Endometrium (tissue), 2 donors: ENCODE measurements at regions not wholly inside any gene's neighbourhood (a gene's known extent, or its start where the extent isn't known, plus 50 kb on each side); places are given as distances from the start of the nearest gene placed in this dataset.
"Not testable (repeated sequence)": the region's sequence is repeated elsewhere in the genome, so short reads cannot be mapped to it uniquely, and the experiment has no call there.

Experiments
- FAIRE-seq: peaks from 2 replicates; lab custom pipeline; 2012; peaks lifted over from hg19 to GRCh38; lab: Jason Lieb, UNC
- donor health status: control.
- donor health status: control.

DNA sequence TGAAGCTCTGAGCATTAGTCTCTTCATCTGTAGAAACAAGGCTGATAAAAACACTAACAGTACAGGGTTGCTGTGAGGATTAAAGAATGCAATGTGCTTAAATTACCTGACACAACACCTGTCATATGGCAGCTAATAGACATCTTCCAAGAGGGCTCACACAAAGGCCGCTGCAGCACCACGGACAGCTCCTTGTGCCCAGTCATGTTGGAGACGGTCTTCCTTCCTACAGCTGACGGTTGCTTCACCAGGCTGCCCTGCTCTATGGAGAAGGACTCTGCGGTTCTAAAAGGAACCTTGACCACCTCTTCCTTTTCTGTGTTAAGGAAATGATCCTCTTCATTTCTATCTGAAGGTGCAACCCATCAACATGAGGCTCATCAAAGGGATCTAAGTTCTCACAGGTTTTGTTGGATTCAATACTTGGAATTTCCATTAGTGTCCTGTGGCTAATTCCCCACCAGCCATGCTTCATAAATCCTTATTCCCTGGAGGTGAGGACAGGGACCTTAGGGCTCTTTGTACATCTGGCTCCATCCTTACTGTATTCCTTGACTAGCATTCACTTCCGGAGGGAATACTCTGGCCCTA, 138.9 kb upstream of the CES5A start:
- no peak for FAIRE-seq

DNA sequence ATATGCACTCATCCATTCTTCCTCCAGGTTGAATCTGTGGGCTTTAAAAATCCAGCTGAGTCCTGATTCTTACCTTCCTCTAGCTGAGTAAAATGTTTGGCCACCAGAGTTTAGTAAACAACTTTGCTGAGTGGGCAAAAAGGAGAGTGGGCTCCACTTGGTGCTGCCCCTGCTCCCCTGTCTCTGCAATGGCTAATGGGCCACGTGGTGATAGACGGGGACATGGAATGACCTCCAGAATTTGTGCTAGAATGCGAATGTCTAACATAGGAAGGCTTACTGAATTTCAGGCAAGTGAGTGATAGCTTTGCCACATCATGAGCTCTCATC, 137.3 kb upstream of the CES5A start:
- no peak for FAIRE-seq

DNA sequence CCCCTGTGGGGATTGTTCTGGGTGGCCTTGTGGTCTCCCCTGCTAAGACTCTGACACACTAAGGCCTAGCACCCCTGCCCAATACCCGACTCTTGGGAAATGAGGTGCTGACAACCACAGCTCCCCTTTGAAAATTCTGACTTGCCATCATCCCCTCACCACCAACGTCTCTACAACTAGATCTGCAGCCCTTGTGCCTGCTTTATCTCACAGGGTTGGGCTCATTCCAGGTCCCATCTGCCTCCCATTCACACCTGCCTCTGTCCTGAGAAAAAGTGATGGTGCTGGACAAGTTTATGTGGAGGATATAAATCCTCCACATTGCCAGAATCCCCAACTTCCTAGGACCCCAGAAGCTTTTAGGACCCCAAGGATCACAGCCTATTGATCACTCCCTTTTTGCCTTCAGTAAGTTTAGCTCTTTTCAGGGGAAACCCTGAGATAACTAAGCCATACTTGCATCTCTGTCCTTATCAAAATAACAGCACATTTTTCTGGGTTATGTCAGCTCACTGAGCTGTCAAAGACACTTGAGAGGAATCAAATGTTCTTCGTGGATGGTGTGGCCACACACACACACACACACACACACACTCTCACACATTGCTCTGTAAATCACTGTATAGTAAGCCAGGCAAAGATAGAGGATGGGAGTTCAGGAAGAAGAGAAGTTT, 136.8 kb upstream of the CES5A start:
- no peak for FAIRE-seq

DNA sequence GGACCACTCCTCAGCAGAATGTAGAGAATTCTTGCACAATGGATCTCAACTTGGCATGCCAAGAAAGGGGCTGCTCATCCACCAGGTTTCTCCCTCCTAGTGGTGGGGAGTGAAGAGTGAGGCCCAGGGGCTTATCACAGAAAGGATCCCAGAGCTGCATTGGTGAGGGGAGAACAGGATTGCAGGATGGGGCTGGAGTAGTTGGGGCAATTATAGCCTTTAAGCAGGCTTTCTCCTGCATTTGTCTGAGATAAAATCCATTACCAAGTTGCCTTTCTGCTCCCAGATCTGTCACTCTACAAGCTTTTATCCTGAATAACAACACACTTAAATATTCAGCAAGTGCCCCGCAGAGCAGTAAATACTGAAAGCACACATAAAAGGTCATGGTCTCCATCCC, 130.8 kb upstream of the CES5A start:
- FAIRE-seq = no peak

DNA sequence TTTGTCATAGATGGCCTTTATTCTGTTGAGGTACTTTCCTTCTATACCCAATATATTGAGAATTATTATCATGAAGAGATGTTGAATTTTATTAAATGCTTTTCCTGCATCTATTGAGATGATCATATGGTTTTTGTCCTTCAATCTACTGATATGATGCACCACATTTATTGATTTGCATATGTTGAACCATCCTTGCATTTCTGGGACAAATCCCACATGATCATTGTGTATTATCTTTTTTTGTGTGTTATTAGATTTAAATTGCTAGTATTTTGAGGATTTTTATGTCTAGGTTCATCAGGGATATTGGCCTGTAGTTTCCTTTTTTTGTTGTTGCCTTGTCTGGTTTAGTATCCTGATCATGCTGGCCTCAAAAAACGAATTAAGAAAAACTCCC, 124.5 kb upstream of the CES5A start:
- FAIRE-seq = no peak

DNA sequence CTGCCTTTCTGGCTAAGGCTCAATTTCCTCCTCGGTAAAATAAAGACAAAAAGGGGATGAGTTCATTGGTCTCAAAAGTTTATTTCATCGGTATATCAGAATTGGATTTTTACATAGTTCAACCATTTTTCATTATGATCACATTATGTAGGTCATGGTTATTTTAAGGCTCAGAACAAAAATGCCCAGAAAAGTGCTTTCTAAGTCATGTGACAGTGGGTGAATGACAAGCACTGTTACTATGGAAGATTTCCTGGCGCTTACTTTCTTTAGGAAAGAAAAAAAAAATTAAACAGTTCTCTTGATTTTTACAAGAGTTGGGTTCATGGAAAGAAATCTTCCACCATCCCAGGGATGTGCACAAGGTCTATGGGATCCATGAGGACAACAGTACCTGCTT, 117.9 kb upstream of the CES5A start:
- no peak for FAIRE-seq

DNA sequence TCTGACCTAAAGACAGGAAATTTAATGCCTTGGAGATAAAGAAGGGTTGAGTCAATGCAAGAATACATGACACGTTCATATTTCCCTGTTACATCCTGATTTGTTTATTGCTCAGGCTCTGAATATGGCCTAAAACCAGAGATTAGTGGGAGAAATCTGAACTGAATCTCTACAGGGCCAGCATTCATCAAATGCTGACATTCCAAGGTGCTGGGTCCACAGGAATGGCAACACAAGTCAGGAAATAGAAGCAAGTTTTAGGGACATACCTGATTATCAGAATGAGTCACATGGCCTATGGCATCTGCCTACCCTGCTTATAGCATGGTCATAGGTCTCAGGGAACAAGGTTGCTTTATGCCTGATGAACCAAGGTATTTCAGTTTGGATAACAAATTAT, 117.4 kb upstream of the CES5A start:
- FAIRE-seq = no peak

DNA sequence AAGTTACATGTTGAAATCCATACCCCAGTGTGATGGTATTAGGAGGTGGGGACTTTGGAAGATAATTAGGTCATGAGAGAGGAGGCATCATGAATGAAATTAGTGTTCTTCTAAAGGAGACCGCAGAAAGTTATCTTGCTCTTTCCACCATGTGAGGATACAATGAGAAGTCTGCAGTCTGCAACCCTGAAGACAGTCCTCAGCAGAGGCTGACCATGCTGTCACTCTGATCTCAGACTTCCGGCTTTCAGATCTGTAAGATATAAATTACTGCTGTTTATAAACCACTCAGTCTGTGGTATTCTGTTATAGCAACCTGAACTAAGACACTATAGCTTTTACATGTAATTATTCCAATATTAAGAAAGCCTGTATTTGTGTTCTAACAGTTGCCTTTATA, 116.7 kb upstream of the CES5A start:
- no peak for FAIRE-seq

DNA sequence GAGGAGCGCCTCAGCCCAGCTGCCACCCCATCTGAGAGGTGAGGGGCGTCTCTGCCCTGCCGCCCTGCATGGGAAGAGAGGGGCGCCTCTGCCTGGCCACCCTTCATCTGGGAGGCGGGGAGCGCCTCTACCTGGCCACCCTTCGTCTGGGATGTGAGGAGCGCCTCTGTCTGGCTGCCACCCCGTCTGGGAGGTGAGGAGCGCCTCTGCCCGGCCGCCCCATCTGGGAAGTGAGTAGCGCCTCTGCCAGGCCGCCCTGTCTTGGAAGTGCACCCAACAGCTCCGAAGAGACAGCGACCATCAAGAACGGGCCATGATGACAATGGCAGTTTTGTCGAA, 114.4 kb upstream of the CES5A start:
- FAIRE-seq = no peak

DNA sequence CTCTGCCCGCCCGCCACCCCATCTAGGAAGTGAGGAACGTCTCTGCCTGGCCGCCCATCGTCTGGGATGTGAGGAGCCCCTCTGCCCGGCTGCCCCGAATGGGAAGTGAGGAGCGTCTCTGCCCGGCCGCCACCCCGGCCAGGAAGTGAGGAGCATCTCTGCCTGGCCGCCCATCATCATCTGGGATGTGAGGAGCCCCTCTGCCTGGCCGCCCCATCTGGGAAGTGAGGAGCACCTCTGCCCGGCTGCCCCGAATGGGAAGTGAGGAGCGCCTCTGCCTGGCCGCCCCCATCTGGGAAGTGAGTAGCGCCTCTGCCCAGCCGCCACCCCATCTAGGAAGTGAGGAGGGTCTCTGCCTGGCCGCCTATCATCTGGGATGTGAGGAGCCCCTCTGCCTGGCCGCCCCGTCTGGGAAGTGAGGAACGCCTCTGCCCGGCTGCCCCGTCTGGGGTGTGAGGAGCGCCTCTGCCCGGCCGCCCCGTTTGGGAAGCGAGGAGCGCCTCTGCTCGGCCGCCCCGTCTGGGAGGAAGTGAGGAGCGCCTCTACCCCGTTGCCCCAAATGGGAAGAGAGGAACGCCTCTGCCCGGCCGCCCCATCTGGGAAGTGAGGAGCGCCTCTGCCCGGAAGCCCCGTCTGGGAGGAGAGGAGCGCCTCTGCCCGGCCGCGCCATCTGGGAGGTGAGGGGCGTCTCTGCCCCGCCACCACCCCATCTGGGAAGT, 113.8 kb upstream of the CES5A start:
- not testable (repeated sequence) for FAIRE-seq

DNA sequence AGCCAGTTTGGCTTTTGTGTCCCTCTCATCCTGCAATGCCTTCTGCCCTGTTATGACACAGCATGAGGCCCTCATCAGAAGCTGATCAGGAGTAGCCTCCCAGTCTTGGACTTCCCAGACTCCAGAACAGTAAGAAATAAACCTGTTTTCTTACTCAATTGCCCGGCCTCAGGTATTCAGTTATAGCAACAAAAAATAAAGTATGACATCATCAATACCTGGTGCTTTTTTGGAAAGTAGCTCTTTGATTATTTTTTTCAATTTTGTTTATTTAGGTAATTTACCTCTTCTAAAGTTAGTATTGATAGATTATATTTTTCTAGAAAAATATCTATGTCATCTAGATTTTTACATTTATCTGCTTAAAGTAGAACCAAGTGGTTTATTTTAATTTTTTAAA, 112.8 kb upstream of the CES5A start:
- FAIRE-seq = no peak

DNA sequence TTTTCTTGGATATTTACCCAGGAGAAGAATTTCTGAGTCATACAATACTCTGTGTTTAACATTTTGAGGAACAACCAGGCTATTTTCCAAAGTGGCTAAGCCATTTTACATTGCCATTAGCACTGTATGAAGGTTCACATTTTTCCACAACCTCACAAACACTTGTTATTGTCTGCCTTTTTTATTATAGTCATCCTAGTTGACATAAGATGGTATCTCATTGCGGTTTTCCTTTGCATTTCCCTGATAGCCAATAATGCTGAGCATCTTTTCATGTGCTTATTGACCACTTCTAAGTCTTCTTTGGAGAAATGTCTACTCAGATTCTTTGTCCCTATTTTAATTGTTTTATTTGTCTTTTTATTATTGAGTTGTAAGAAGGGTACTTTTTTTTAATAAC, 107.4 kb upstream of the CES5A start:
- FAIRE-seq = peak; percentile 65

DNA sequence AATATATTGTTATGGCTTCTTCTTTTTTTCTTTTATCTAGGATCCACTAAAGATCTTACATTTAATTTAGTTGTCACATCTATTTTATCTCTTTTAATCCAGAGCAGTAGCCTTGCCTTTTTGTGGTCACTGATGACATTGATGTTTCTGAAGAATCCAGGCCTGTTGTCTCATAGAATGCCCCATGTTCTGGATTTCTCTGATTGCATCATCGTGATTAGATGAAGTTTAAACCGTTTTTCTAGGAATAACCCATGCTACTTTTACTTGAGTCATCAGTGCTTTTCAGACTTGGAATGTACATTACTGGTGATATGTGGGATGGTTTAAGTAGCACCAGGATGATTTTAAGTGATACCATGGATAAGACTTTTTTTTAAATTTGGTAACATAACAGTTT, 106.4 kb upstream of the CES5A start:
- peak; percentile 29 for FAIRE-seq

DNA sequence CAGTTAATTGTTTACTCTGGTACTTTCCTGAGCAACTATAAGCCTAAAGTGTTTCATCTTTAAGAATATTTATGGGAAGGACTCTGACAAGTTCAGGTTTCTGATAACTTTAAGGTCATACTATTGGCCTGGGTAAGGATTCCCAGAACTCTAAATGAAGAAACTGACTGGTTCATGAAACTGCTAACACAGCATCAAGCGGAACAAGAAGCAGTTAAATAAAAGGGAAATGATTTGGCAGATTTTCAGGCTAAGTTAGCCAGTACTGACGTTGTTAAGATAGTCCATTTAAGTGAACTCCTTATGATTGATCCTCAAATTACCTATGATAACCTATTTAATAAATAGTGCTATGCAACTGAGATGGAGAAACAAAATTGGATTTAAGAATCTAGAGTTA, 101.6 kb upstream of the CES5A start:
- no peak for FAIRE-seq

DNA sequence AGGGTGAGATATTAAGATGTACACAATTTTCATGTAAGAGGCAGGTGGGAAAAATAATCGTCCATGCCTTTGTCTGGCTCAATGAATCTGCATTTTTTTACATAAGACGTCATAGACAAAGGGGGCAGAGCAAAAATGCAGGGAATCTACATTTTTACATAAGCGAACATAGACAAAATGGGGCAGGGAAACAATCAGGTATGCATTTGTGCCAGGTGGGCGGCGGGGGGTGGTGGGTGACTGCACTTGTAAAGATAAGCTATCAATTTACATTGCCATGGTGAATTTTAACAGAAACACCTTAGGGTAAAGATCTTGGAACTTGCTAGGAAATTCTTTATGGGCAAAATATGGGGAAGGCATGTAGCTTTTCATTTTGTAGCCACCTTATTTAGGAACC, 96.3 kb upstream of the CES5A start:
- no peak for FAIRE-seq

DNA sequence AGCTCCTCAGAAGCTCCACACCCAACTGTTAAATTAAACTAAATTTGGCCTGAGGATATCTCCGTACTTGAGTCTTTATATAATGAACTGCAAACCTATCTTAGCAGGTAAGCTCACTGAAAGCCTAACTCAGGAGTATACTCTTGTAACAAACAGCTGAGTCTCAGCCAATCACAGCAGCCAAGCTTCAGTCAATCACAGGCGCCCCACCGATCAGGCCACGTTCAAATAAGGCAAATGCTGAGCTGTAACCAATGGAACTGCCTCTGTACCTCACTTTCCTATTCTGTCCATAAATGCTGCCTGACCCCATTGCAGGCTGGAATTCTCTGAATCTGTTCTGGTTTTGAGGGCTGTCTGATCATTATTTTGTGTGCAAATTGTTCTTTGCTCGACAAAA, 93.0 kb upstream of the CES5A start:
- FAIRE-seq = no peak

DNA sequence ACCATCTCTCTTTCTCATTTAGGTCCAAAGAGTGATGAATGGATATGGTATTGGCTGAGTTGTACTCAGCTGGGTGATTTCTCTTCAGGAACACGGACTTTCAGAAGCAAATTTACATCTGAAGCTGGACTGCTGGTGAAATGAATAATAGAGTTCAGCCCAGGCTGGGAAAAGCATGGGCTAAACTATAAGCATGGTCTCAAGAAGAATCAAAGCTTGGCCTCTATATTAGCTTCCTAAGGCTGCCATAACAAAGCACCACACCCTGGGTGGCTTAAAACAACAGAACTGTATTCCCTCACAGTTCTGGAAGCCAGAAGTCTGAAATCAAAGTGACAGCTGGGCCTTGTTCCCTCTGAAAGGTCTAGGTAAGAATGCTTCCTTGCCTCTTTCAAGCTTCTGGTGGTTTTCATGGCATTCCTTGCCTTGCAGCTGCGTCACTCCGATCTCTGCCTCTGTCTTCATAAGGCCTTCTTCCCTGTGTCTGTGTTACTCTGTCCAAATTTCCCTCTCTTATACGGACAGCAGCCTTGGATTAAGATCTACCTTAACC, 89.8 kb upstream of the CES5A start:
- FAIRE-seq = no peak

DNA sequence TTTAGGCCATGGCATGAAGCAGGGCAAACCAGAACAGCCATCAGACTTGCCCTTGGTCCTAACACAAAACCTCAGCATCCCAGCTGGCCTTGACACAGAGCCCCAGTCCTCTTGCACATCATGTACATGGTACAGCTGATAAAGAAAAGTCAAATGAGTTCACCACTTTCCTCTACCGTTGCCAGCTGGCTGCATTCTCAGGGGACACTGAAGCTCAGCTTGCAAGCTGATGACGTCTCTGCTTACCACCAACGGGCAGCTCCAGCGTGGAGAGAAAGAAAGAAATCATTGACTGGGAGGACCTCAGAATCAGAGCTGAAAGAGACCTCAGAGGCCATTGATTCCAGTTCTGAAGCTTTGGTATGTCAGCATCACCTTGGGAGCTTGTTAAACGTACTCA, 80.7 kb upstream of the CES5A start:
- FAIRE-seq = no peak

DNA sequence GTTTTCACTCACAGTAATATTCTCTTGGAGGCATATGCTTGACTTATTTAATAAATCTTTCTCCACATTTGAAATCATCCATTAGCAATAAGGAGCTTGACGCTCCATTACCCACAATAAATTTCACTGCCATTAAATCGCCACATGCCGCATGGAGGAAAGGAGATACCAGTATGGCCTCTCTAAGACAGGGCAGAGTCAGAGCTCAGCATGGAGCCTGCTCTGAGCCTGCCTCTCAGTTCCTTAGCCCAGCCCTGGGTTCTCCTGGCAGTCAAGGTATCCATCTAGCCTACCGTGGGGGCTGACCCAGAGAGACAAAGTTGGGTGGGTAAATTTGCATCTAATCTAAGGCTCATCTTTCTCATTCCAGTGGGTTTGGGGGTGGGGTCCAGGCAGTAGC, 80.3 kb upstream of the CES5A start:
- FAIRE-seq = no peak

DNA sequence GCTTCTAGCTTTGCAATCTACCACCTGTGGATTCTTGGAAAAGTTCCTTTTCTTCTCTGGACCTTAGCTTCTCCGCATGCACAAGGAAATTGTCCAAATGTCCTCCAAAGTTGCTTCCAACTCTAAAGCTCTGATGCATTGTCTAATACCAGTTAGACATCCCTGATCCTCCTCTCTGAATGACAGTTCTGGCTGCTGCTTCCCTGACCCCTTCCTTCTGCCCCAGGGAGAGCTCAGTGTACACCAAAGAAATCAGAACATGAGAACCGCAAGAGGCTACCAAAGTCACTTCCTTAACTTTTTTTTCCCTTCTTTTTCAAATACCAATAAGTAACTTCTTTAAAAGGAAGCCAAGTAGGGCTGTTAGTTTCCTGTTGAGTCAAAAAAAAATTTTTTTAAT, 79.7 kb upstream of the CES5A start:
- FAIRE-seq = no peak

DNA sequence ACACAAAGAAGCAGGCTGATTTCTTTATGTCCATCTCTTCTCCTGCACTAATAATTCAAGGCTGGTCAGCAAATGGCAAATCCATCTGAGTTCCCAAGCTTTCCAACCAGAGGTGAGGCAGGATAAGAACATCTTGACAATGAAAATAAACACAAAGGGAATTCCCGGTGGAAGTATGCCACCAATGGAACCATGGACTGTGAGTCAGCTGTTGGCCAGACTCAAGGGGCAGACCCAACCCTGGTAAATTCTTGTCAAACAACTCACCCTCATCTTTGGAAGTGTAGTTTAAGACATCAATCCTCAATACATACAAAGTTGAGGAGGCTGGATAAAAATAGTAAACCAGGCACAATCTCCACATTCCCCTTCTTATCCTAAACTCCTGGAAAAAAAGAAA, 74.3 kb upstream of the CES5A start:
- no peak for FAIRE-seq

DNA sequence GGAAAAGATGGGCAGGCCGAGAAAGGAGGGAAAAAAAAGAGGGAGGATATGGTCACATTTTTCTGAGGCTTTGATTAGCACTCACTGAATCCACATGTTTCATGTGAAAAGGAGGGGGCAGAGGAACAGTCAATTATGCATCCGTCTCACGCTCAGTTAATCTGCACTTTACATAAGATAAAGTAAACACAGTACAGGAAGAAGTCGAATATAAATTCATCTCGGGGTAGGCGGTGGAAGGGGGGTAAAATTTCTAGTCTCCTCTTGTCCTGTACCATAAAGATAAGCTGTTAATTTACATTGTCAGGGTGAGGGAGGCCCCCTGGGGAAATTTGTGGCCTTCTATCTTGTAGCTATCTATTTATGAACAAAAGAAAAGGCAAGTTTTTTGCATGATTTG, 73.1 kb upstream of the CES5A start:
- FAIRE-seq = no peak

DNA sequence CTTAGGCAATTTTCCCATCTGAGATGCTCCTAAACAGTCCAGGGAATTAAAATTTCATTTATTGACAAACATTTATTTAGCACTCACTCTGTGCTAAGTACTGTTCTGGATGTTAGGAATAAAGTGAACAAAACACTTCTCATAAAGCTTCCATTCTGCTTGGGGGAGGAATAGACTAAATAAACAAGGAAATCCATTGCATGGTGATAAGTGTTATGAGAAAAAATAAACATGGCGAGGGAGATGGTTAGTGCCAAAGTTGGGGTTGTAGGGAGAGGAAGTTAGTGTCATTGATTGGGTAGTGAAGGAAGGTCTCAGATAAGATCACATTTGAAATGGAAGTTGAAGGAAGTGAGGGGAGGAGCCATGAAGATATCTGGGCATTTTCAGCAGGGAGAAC, 72.2 kb upstream of the CES5A start:
- FAIRE-seq = no peak

DNA sequence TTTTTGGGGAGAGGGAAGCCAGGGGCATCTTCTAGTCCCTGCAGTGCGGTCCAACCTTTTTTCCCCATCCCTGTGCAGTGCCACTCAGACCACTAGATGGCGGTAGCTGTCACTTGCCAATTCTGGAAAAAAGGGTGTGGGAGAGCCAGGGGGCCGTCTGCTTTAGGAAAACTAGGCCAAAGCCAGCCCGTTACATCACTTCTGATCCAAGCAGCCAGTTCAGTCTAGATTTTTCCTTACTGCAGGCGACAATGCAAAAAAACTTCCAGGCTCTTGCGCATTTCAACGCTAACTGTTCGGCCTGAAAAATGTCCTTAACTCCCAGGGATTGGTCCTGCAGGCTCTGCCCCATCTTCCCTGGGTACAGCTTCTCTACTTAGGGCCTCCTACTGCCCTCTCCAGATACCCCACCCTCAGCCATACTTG, 69.2 kb upstream of the CES5A start:
- FAIRE-seq = peak; percentile 82
